ENCODE measurements at regions not wholly inside any gene's neighbourhood (a gene's known extent, or its start where the extent isn't known, plus 50 kb on each side); places are given as distances from the start of the nearest gene placed in this dataset.

GRCh38 chr2:153802671-153803070 lies 69.1 kb upstream of the GALNT13 start:
- DNase-seq (ENCODE audit: extremely low read depth, low read depth), result no peak

- DNase-seq (ENCODE audit: extremely low read depth, low read depth), result no peak
Observed at GRCh38 chr2:153808679-153809078, 63.0 kb upstream of the GALNT13 start.

GRCh38 chr2:153811516-153811915 lies 60.2 kb upstream of the GALNT13 start:
- DNase-seq (ENCODE audit: extremely low read depth, low read depth), result no peak

- DNase-seq (ENCODE audit: extremely low read depth, low read depth), result no peak
Observed at GRCh38 chr2:153812632-153813031, 59.1 kb upstream of the GALNT13 start.

- no peak for DNase-seq (ENCODE audit: extremely low read depth, low read depth)
Observed at GRCh38 chr2:153818242-153818641, 53.5 kb upstream of the GALNT13 start.

- no peak for DNase-seq (ENCODE audit: extremely low read depth, low read depth)
Observed at GRCh38 chr2:153819074-153819473, 52.6 kb upstream of the GALNT13 start.

- no peak for DNase-seq (ENCODE audit: extremely low read depth, low read depth)
Observed at GRCh38 chr2:153819501-153819900, 52.2 kb upstream of the GALNT13 start.
